Muscle of back (tissue), 3 donors: ENCODE measurements at regions not wholly inside any gene's neighbourhood (a gene's known extent, or its start where the extent isn't known, plus 50 kb on each side); places are given as distances from the start of the nearest gene placed in this dataset.
A peak's percentile ranks its signal among the peaks of the same experiment; 100 is the strongest.
"Not testable (repeated sequence)": the region's sequence is repeated elsewhere in the genome, so short reads cannot be mapped to it uniquely, and the experiment has no call there.

Source experiments
- DNase-seq, 3 donors: peaks; one replicate each; pipeline versions ENCODE4 v3.0.0 to v3.0.0-alpha.2; 2013

DNA sequence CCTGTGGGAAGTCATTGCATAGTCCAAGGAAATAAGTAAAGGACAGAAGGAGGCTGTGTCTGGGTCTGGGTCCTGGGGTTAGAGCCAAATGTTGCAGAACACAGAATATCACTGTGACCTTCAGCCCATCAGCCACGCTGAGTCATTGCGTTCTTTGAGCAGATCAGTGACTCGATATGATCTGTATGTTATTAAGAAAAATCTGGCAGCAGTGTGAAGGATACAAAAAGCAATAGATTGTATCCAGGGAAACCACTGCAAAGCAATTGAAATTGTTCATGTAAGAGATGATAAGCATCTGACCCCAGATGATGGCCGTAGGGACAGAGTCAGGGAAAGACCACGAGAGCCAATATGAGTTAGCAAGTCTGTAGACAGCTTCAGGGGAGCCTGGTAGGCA is 1575.1 kb upstream of the SLC10A2 start:
- DNase-seq: peak in 1 of 3 donors; percentile 3

DNA sequence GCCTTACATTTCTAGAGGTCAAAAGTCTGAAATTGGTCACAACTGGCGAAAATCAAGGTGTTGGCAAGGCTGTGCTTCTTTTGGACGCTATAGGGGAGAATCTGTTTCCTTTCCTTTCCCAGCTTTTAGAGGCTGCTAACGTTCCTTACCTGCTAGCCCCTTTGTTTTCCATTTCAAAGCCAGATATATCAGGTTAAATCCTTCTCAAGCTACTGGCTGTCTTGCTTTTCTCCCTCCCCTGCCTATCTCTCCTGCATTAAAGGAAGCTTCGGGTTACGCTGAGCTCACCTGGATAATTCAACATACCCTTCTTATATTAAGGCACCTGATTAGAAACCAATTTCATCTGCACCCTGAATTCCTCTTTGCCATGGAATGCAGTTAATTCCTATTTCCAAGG is 1569.7 kb upstream of the SLC10A2 start:
- DNase-seq: no peak

DNA sequence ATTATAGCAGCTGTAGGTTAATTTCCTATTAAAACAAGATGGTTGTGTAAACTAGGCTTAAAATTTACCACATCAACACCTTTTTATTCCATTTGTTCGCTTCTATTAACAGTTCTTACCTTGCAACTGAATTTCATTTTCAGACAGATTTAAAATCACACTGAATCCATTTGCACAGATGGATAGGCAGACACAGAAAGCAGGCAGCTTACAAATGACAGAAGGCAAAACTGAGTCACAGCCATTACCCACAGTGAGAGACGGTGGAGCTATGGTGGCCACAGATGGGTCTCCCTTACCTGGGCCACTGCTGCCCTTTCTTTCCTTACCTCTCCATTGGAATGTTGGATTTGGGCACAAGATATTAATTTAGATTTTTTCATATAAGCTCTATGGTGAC is 1567.8 kb upstream of the SLC10A2 start:
- DNase-seq: no peak

- DNase-seq: no peak
Observed at GRCh38 chr13:104632736-104633135, 1566.5 kb upstream of the SLC10A2 start.

DNA sequence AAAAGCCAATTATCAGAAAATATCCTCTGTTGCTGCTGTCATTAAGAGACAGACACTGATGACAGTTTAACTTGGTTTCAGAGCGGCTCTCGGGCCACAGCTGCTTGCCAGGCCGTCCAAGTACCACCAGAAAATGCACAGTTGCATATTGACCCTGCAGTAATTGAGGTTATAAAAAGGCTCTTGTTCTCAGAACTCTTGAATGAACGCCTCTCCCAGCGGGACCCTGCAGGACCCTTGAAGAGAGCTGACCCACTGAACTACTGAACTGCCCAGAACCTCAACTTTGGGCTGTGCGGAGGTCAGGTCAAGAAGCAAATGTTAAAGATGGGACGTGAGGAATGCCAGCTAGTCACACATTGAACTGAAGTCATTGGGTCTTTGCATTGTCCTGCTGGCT is 1559.0 kb upstream of the SLC10A2 start:
- no peak for DNase-seq

DNA sequence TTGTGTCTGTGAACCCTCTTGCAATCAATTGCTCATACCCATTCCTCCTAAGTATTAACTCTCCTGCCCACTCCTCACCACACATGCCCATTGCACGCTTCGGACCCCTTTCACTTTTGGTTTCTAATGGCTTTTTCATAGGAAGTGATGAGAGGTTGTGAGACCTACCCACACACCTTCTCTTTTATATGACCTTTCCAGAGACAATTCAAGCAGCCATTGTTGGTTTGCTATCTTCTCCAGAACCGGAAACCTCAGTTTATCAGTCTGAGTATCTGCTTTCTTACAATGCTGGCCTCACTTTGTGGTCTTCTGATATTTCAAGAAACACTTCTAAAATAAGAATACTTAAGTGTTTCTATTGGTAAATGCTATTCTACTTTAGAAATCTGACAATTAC is 1550.8 kb upstream of the SLC10A2 start:
- no peak for DNase-seq

DNA sequence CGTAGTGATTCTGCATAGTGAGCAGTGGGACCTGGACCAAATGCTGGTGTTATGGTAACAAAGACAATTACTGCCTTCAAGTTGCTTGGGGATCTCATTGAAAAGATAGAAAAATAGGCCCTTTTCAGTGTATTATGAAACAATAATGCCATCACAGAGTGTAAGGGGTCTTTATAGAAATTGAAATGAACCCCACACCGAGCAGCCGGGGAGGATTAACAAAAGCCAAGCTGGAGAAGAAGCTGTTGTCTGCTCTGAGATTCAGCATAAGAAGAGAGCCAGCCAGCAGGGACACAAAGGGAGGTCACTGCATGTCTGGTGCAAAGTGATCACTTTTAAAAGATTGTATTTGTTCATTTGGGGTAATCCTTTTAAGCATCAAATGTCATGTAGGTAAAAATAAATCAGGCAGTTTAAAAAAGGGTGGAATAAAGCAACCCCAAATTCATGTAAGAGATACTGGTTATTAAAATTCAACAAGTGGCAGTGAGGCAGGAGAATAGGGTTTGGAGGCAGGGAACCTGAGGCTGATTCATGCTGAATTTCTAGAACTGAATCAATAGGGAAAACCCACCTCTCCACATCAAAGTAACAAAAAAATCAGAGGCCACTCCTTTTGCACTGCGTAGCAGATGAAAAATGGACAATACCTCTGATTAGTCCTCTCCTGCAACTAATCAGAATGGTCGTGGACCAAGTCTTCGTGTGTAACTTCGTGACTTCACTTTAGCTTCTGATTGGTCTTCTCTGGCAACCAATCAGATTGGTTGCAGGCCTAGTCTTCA is 1548.3 kb upstream of the SLC10A2 start:
- DNase-seq: no peak

DNA sequence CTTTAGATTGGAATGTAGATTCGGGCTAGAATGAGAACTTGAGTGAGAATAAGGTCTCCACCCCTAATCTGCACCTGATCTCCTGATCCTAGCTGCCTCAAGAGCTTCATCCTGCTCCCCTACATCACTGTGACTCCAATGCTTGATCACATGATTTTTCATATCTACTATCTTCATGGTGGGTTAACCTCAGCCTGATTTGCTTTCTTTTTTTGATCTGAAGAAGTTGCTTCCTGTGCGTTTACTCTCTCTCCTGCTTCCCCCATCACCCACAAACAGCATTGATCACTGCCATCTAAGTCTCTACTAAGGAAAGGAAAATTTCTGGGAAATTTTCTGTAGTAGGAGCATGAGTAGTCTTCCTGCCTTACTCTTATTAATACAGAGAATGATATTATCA is 1542.1 kb upstream of the SLC10A2 start:
- DNase-seq: no peak

- not testable (repeated sequence) for DNase-seq
Observed at GRCh38 chr13:104605435-104605834, 1539.2 kb upstream of the SLC10A2 start.

DNA sequence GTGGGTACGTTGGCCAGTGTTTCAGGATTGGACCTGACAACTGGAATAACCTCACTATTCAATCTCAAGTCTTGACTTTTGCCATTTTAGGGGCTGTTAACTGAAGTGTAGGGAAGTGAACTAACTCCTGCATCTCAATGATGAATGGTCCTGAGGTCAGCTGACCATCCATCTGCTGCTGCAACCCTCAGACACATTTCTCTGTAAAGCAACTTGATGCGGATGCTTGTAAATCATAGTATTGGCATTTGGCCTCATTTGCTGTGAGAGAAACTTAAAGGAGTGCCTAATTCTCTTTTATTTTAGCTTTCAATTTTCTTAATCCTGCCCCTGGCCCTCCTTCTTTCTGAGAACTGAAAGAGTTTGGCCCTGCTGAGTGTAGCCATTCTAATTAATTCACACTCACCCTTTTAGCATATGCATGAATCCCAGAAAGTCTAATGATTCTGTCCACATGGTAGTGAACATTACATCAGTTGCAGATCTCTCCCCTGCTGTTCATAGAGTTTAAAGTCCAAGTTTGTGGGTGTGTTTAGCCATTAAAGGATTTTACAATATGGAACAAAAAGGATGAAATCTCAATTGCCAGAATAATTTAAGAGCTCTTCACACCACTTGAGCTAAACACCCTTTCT is 1531.4 kb upstream of the SLC10A2 start:
- no peak for DNase-seq

DNA sequence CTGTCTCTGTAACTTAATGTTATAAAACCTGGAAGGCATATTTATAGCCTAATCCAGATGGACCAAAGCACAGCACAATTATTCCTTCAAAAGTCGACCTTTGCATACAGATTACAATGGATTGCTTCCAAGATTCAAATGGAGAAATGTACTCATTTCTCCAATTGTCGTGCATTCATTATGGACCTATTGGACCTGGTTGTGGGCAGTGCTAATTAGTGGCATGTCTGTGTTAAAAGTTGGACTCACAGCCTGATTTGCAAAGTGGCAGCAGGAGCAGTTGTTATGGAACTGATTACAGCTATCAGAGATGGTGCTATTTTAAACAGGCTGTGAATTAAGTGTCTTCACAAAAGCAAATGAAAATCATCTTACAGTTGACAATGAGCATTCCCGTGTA is 1529.3 kb upstream of the SLC10A2 start:
- no peak for DNase-seq

- DNase-seq: no peak
Observed at GRCh38 chr13:104594806-104595205, 1528.6 kb upstream of the SLC10A2 start.

DNA sequence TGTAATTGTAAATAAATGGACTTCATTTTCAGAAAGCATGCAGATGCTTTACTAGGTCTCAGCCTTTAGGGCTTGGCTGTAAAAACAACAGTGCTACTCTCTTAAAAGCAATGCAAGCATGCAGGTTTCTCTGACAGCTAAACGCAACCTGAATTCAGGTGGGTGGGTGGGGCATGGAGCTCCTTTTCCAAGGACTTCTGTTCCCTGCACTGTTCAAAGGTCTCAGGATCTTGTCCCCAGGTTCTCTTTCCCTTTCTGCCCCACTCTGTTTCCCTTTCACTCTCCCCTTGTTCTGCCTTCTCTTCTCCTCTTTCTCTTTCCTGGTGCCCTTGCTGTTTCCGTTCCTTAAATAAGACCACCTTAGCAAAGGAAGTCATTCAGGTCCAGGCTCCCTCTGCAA is 1527.5 kb upstream of the SLC10A2 start:
- DNase-seq: no peak

DNA sequence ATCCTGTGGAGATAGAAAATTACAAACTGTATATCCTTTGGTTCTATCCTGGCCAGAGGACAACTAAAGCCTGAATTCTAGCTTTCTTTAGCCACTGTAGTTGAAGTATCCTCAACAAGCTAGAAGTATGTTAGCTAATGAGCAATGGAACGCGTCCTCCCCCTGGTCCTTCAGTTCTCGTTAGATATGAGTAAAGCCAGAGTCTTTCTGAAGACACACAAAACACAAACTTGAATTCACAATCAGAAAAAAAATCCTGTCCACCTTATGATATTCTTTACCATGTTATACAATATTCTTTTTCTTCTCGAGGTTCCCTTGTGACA is 1527.0 kb upstream of the SLC10A2 start:
- DNase-seq: no peak

GRCh38 chr13:104592545-104593250 is 1526.5 kb upstream of the SLC10A2 start:
- no peak for DNase-seq

GRCh38 chr13:104592127-104592526 is 1525.9 kb upstream of the SLC10A2 start:
- DNase-seq: peak in 1 of 3 donors; percentile 69

- peak in 2 of 3 donors; percentile 28 to 43 for DNase-seq
Observed at GRCh38 chr13:104586051-104586746, 1520.0 kb upstream of the SLC10A2 start.

DNA sequence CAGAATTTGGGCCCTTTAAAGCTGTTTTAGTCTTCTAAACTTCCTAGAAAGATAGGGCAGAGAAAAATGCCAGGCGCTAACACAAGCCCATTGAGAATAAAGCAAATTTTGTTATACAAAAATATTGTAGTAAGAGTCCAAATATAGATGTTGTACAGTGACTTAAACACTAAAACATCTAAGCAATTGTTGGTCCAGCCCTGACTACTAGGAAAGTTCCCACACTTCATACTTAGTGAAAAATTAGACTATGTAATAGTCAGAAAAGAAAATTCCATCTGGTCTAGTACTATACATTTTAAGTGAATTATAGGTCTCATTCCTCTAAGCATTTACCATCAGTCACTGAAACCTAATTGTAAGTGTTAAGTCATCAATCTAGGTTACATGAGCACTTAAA is 1518.3 kb upstream of the SLC10A2 start:
- DNase-seq: peak in 1 of 3 donors; percentile 8

DNA sequence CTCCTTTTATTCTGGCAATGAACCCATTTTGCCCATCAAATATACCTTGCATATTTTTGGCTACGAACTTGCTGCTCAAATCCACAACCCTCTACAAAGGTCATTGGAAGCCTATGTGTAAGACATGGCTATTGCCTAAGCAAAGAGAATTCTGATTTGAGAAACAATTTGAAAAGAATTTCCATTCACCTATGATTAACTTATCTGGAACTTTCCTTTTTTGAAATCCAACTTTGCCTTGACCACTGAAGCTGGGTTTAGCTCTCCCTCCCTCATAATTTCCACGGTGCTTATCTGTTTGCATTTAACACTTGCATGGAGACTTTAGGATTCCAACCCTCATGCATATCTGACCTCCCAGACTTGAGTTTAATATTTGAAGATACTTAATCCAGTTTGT is 1514.7 kb upstream of the SLC10A2 start:
- DNase-seq: no peak

DNA sequence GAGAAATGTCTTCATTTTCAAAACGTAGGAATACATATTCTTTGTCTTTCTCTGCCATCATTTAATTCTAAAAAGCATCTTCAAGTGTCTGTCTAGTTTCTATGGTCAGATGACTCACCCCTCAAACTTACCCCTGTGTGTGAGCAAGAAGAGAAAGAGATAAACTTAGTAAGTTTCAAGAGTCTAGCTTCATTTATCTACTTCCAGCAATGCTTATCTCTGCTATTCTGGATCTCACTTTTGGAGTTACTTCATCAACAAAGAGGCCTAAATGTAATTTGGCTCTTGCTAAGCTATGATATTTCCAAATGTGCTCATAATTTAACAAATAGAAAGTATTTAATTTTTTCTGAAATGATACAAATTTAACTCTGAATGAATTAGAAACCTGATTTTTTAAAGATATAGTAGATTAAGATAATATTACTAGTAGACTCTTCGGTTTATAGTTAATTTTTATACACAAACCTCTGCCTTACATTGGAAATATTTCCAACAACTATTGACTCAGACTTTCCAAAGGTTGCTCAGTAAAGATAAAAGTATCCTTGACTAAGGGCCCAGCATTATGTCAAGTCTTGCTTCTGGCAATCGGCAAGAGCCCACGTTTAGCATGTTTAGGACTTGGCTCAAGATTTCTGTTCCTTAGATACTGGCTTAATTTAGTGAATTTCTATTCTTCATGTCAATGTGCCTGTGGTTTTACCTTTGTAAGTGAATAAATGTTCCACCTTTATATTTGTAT is 1511.0 kb upstream of the SLC10A2 start:
- DNase-seq: no peak

GRCh38 chr13:104571893-104572229 is 1505.6 kb upstream of the SLC10A2 start:
- DNase-seq: no peak
